Ishikawa (cell line): ENCODE measurements at regions not wholly inside any gene's neighbourhood (a gene's known extent, or its start where the extent isn't known, plus 50 kb on each side); places are given as distances from the start of the nearest gene placed in this dataset.

Experiments used
- CEBPB ChIP-seq: IDR thresholded peaks from 2 replicates; pipeline ENCODE4 v1.6.1; 2012
- CREB1 ChIP-seq: IDR thresholded peaks from 2 replicates; pipeline ENCODE4 v1.6.1; 2012; ENCODE audit warnings: low read depth
- EGR1 ChIP-seq: IDR thresholded peaks from 2 replicates; pipeline ENCODE4 v1.6.1; 2012
- EP300 ChIP-seq: IDR thresholded peaks from 2 replicates; pipeline ENCODE4 v1.6.1; 2012; ENCODE audit warnings: borderline replicate concordance
- FOXM1 ChIP-seq: IDR thresholded peaks from 2 replicates; pipeline ENCODE4 v1.6.1; 2012; ENCODE audit warnings: low read depth, borderline replicate concordance
- MAX ChIP-seq: IDR thresholded peaks from 2 replicates; pipeline ENCODE4 v1.6.1; 2012
- NFIC ChIP-seq: IDR thresholded peaks from 2 replicates; pipeline ENCODE4 v1.6.1; 2012
- RAD21 ChIP-seq: IDR thresholded peaks from 2 replicates; pipeline ENCODE4 v1.6.1; 2012; ENCODE audit warnings: low read depth
- REST ChIP-seq: IDR thresholded peaks from 2 replicates; pipeline ENCODE4 v1.6.1; 2012; ENCODE audit warnings: low read depth, mild to moderate bottlenecking
- TAF1 ChIP-seq: IDR thresholded peaks from 2 replicates; pipeline ENCODE4 v1.6.1; 2012; ENCODE audit warnings: low read depth, mild to moderate bottlenecking
- TCF12 ChIP-seq: IDR thresholded peaks from 2 replicates; pipeline ENCODE4 v1.6.1; 2012; ENCODE audit warnings: low read depth
- TEAD4 ChIP-seq: IDR thresholded peaks from 2 replicates; pipeline ENCODE4 v1.6.1; 2012
- USF1 ChIP-seq: IDR thresholded peaks from 2 replicates; pipeline ENCODE4 v1.6.1; 2012
- YY1 ChIP-seq: IDR thresholded peaks from 2 replicates; pipeline ENCODE4 v1.6.1; 2012; ENCODE audit warnings: low read depth
- ZBTB7A ChIP-seq: IDR thresholded peaks from 2 replicates; pipeline ENCODE4 v1.6.1; 2012; ENCODE audit warnings: low read depth

GRCh38 chr3:158908187-158908734 lies 106.4 kb downstream of the MFSD1 start:
- TF ChIP-seq EGR1 (no peak), REST (no peak), RAD21 (no peak), NFIC (no peak), ZBTB7A (no peak), TAF1 (no peak), CREB1 (no peak), EP300 (no peak), TCF12 (no peak), TEAD4 (no peak), FOXM1 (no peak), MAX (no peak), CEBPB (no peak), USF1 (no peak), YY1 (no peak)

- no peak for TF ChIP-seq EP300
- TF ChIP-seq EGR1 = no peak
- TF ChIP-seq YY1 = no peak
- TF ChIP-seq TAF1 = no peak
- TF ChIP-seq USF1 = no peak
- no peak for TF ChIP-seq ZBTB7A
- TF ChIP-seq RAD21 = no peak
- TF ChIP-seq TEAD4 = no peak
- no peak for TF ChIP-seq CEBPB
- no peak for TF ChIP-seq CREB1
These were observed 108.0 kb downstream of the MFSD1 start for GRCh38 chr3:158909870-158910269.

- TF ChIP-seq REST = no peak
- TF ChIP-seq ZBTB7A = no peak
- no peak for TF ChIP-seq TAF1
- TF ChIP-seq EP300 = no peak
- no peak for TF ChIP-seq NFIC
- TF ChIP-seq USF1 = no peak
- no peak for TF ChIP-seq RAD21
- no peak for TF ChIP-seq CREB1
- no peak for TF ChIP-seq YY1
- no peak for TF ChIP-seq FOXM1
- no peak for TF ChIP-seq EGR1
- no peak for TF ChIP-seq TEAD4
- TF ChIP-seq MAX = no peak
- no peak for TF ChIP-seq CEBPB
- no peak for TF ChIP-seq TCF12
These were observed 109.7 kb downstream of the MFSD1 start for GRCh38 chr3:158911586-158911985.

GRCh38 chr3:158912188-158912587 lies 110.3 kb downstream of the MFSD1 start:
- TF ChIP-seq ZBTB7A (no peak), USF1 (no peak), RAD21 (no peak), CREB1 (no peak), REST (no peak), TAF1 (no peak), YY1 (no peak), FOXM1 (no peak), TEAD4 (no peak), EP300 (no peak)
